GM12864 (cell line): ENCODE measurements at regions not wholly inside any gene's neighbourhood (a gene's known extent, or its start where the extent isn't known, plus 50 kb on each side); places are given as distances from the start of the nearest gene placed in this dataset.

Experiments
- DNase-seq: peaks from one replicate; pipeline ENCODE4 v3.0.0-alpha.2; 2011; ENCODE audit warnings: low read depth
- H3K4me3 ChIP-seq: 2 replicates; pipeline ENCODE4 v1.5.1; 2011; ENCODE audit warnings: mild to moderate bottlenecking, low read depth, low read length, control low read depth
- CTCF ChIP-seq: IDR thresholded peaks from 2 replicates; pipeline ENCODE4 v1.5.1; 2011; ENCODE audit warnings: low read depth, mild to moderate bottlenecking, moderate library complexity, low read length, control low read depth, inconsistent platforms; ENCODE audit errors: missing control alignments

GRCh38 chrX:96436105-96436504 is 248.5 kb upstream of the DIAPH2 start:
- no peak for TF ChIP-seq CTCF
- H3K4me3 ChIP-seq, result no peak overlapping the region
- no peak for DNase-seq

- TF ChIP-seq CTCF, result no peak
- DNase-seq, result no peak
- H3K4me3 ChIP-seq, result no peak overlapping the region
These were observed 245.8 kb upstream of the DIAPH2 start for GRCh38 chrX:96438803-96439202.

GRCh38 chrX:96440941-96441340 is 243.7 kb upstream of the DIAPH2 start:
- no peak overlapping the region for H3K4me3 ChIP-seq
- no peak for TF ChIP-seq CTCF
- no peak for DNase-seq

GRCh38 chrX:96445531-96446065 is 239.0 kb upstream of the DIAPH2 start:
- no peak overlapping the region for H3K4me3 ChIP-seq
- no peak for TF ChIP-seq CTCF
- no peak for DNase-seq

GRCh38 chrX:96446524-96446923 is 238.1 kb upstream of the DIAPH2 start:
- DNase-seq, result no peak
- TF ChIP-seq CTCF, result no peak
- no peak overlapping the region for H3K4me3 ChIP-seq

GRCh38 chrX:96447161-96447560 is 237.5 kb upstream of the DIAPH2 start:
- TF ChIP-seq CTCF, result no peak
- no peak for DNase-seq
- H3K4me3 ChIP-seq, result no peak overlapping the region

GRCh38 chrX:96449191-96449590 is 235.5 kb upstream of the DIAPH2 start:
- no peak for DNase-seq
- no peak for TF ChIP-seq CTCF
- H3K4me3 ChIP-seq, result no peak overlapping the region
